ENCODE measurements at regions not wholly inside any gene's neighbourhood (a gene's known extent, or its start where the extent isn't known, plus 50 kb on each side); places are given as distances from the start of the nearest gene placed in this dataset.

DNA sequence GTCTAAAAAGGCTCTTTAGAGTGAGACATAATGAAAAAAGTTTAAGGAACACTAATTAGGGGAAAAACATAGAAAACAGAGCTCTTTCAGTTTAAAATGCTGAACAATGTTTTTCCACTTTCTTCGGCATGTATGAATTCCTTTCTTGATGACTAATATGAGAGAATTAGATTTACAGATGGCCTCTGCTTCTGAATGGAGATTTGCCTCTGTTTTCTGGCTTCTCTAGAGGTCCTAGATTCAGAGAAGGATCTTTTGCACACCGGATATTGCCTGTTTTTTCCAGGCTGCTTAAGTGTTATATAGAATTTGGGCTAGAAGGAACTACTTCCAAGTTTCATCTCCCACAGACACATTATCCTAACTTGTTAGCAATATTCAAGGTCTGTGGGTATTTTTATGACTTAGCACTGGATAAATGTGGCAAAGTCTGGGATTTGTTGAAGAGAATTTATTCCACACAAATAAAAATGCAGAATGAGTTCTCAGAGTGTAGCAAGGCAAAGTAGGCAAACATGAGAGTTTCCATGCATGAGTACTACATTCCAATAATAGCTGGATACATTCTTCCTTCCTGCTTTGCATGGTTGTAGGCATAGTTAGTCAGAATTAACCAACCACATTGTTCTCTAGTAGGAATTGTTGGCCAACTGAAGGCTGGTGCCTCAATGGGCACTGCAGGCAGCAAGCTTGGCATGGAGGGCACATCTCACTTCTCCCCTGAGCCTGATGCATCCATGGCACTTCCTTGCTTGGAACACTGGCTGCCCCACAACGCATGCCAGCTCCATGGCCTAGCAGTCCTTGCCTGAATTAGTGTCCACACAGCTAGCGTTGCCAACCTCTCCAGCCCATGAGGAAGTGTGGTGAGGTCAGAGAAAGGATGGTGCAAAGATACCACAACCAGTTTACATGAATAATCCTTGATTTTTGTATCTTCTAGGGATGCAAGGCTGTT lies 224.2 kb downstream of the CLIC5 start:
- no peak for DNase-seq

DNA sequence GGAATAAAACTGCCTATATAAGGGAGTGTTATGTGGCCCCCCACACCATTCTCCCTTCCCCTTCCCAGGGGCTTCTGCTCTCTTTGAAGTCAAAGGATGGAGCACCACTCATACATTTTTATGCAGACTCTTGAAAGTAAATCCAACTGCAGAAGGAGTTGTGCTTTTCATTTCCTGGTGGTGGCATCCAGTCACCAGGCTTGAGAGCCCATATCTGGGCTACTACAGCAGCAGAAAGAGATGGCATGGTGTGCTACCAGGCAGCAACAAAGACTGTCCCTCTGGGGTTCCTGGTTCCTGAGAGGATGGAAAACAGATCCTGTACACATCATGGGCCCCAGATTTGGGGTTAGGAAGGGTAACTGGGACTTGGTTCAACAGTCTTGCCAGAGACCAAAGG lies 226.4 kb downstream of the CLIC5 start:
- DNase-seq = no peak

DNA sequence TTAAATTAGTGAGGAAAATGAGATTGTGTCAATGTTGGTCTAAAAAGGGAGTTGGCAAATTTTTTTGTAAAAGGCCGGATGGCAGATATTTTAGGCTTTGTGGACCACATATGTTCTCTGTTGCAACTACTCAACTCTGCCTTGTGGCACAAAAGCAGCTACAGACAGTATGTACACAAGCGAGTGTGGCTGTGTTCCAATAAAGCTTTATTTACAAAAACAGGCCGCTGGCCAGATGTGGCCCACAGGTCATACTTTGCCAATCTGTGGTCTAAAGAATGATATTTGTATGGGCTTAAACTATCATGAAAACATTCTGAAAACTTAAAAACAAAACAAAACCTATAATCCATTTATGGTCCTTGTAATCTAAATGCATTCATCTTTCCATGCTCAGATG lies 228.3 kb downstream of the CLIC5 start:
- DNase-seq = no peak

DNA sequence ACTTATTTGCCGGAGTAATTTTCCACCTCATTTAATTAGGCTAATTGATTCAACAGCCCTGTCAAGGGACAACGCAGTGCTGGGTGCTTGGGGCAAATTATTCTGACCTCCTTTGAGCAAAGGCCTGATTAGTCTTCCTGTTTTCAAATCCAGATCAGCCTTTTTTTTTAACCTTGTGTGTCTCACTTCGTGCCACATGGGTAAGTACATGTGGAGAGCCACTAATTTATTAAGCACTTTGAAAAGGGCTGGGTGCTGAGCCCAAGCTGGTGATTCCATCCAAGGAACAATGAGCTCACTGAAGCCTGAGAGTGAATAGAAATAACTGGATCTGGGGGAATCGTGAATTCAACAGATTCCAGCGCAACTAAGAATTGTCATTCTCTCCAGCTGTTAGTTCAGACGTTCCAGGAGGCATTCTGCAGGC lies 229.3 kb downstream of the CLIC5 start:
- DNase-seq = no peak

DNA sequence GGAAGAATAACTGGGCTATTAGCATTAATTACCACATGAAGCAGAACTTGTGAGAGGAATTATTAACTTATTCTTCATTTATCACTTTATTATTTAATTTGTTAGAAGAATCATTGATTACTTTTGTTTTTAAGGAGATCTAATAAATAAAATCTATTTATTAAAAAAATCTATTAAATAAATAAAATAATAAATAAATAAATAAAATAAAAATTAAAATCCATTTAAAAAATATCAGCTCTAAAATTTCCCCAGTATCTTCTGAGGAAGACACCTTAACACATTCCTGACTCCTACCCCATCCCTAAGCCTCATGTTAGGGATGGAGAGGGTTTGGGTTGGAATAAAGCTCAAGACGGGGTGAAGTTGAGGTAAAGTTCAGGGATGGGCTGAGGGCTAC lies 231.4 kb downstream of the CLIC5 start:
- no peak for DNase-seq

DNA sequence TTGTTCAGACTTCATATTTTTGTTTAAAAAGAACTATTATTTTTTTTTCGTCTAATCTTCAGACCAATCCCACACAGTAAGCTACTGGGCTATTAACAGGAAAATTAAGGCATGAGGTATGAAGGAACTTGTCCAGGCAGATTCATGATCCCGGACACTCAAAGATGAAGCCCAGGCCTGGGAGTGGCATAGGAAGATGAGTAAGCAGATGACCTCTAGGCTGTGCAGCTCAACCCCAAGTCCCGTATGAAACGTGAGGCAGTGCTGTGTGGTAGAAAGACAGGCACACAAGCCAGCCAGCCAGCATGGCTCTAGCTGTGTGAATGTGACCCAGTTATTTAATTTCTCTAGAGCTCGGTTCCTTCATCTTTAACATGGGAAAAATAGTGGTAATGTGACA lies 231.9 kb downstream of the CLIC5 start:
- DNase-seq = no peak

DNA sequence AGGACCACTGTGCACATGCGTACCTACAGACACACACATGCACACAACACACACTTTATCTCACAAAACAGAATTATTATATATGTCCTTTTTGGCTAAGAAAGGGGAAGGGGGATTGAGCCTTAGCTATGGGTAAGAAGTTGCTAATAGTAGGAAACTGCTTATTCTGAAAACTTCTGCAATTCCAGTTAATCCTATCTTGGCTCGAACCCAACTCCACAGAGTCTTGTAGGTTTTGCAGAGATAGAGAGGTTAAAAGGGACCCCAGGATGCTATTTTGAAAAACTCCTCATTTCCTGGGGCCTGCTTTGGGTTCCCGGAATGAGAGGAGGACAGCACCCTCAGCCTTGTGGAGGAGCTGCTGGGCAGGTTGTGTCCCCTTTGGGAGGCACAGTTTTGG lies 233.8 kb downstream of the CLIC5 start:
- DNase-seq = no peak

DNA sequence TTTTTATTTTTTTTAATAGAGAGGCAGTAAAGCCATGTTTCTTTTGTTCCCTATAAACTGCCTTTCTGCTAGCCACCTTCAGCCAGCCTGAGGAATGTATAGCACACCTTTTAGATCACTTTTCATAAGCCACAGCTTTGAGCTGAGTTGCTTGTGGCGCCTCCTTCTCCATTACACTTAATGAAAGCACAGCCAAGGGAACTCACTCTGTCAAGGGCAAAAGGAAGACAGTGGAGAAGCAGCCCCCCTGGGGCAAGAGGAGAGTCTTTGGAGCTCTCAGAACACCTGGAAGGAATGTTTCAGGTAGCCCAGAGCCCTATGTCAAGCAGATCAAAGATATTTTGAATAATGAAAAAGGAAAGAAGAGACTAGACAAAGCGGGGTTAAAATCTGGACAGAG lies 235.1 kb downstream of the CLIC5 start:
- DNase-seq = no peak

DNA sequence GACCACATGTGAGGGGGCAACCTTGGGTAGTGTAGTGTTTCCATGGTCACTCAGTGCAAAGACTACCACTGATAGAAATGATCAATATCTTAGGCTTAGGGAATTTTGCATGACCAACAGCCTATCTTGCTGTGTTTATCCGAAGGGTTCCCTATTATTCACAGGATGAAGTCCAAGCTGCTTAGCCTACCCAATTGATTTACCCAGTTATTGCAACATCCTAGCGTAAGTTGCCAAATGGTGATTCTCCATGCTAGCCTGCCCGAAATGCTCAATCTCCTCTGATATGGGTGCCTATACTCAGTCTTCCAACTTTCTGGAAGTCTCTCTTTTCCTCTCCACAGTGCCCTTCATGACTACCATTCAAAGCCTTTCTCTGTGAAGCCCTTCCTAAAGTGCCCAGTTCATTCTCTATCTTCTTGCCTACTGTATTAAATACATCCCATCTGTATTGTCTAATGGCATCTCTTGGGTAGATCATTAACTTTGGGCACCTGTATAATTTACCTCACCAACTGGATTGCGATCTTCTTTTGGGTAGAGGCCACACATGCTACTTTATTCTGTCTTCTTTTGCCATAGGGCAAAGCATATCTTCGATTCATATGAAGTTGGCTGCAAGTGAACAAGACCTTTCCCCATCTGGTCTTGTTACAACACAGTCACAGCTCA lies 240.5 kb downstream of the CLIC5 start:
- DNase-seq = no peak

DNA sequence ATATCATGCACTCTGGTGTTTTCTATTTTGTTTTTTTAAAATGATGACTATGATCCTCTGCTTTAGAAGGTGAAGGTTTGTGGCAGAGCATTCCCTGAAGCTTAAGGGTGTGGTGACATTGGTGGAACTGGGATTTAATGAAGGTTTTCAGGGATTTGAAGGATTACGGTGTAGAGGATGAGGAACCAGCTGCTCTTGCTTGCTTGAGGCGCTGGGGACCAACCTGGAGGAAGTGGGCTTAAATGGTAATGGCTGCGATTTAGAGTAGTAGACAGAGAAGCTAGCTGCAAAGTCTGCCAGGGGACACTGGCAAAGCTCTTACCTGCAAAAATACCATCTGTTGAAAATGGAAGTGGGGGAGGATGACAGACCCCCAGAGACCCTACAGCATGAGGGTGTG lies 241.8 kb downstream of the CLIC5 start:
- no peak for DNase-seq

DNA sequence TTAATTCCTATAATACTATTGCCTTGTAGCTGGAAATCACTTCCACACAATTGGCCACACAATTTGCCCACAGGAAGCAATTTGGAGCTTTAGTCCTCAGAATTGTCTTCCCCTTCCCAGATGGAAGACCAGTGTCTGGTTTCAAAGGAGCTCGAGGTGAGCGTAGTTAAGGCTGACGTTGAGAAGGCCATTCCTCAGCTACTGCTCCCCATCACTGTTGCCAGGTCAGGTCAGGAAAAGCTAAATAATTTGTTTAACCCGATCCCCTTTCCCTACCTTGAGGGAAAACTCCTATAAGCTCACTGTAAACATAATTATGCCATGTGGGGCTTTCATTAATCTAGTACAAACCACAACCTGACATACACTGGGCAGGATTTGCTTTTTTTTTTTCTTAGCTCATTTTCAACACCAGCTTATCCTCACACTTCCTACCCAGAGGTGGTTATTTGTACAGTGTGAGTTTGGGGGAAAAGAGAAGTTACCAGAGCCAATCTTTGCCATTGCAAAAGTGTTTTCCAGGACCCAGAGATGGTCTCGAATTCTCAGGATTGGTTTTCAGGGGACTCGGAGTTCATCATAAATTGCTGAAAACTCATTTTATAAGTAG lies 242.7 kb downstream of the CLIC5 start:
- no peak for DNase-seq

DNA sequence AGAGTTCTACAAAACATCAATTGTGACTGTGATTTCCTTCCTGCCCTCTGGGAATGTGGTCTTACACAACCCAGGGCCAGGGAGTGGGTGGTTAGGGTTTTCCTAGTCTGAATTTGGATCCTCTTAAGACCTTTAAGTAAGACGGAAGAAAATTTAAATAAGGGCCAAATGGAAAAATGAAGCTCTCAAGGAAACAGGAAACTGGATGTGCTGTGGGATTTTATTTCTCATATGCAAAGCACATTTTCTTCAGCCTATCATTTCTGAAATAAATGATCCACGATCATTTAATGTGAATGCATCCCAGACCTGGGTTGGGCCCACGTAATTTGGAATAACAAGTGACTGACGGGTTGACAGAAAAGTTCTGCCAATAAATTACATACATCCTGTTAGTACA lies 243.6 kb downstream of the CLIC5 start:
- DNase-seq = no peak

DNA sequence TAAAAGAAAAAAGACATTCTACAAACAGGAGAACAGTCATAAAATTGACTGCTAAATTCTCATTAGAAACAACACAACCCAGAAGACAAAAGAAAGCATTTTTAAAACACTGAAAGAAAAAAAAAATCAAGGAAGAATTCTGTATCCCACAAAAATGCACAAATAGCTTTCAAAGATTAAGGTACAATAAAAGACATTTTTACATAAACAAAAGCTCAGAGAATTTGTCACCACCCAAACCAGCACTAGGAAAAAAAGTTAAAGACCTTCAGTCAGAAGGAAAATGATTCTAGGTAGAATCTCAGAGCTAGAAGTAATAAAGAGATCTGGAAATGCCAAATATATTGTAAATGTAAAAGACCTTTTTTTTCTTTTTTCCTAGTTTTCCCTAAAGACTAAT lies 252.4 kb downstream of the CLIC5 start:
- no peak for DNase-seq

DNA sequence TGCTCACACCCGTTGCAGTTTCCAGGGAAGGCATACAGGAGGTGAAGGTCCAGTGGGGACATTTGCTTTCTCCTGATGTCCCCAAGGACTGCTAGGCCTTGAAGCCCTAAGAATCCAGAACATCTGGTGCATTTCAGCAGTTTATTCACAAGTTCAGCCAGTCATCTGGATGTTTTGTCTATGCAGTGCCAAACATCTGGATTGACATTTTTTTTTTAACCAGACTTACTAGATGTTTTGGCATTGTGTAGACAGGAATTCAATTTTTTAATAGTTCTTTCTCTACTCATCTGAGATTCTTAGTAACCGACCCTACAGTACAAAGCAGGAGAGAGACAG lies 256.2 kb downstream of the CLIC5 start:
- DNase-seq = no peak

DNA sequence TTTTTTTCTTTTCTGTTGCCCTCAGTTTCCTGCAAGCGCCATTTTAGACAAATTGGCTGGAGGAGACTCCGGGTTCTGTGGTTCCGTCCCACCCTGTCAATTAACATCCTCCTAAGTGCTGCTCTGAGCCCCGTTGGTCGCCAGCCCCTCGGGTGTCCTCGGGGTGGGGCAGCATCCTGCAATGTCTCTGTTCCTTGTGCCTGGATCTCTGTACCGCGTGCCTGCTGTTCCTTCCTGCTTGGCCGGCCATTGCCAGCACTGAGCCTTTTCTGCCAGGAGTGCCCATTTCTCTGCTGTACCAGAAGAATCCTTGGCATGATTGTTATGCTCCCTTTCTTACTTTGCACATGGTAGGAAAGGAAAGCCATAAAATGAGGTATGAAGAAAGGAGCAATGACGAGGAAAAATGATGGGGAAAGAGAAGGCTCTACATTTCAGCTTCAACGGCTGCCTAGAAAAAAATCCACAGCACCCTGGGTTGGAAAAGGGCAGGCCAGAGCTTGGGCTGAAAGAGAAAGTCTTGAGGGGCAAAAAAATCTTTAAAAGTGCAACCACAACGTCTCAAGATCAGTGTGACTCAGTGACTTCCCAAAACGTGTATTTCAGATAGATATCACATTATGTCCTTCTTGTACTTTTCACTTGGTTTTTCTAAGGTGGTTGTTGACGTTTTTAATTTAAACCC lies 256.7 kb downstream of the CLIC5 start:
- DNase-seq = no peak

DNA sequence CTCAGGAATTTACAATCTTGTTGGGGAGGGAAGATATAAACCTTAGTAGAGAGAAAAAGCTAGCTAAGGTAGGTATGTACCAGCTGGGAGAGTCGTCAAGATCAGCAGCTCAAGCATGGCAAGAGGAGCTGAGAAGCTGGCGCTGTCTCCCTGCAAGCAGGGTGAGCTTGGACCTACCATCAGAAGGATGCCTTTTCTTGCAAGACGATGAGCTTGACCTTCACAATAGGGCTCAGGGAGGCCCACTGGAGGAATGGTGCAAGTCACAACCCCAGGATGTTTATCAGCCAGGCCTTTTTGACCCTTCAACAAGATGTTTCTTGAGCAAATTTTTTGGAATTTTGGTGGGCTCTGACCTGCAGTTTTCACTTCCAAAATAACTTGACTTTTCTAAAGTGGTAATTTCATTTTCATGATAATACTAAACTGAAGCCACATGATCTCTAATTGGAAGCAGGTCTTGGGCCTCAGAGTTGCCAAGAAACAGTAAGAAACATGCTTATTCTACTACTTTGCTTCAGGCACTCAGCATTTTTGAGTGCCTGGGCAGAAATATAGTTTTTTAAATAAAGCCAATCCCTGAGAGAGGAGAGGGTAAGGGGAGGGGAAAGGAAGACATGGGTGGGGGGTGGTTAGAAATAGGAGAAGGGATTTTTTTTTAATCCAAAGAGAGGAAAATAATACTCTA lies 258.1 kb downstream of the CLIC5 start:
- DNase-seq = no peak

DNA sequence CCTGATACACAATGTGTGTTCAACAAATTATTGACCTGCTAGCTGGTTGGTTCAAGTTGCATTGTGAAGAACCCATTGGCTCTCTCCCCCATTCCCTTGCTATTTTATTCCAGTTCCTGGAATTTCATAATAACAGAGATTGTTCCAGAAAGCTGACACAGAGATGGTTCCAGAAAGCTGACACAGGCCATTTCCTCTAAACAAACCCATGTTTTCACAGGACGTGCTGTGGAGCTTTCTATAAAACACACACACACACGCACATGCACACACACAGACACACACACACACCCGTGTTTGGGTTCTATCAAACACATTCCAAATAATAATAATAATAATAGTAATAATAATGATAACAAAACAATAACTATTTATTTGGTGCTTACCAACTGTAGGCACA lies 259.1 kb downstream of the CLIC5 start:
- no peak for DNase-seq

DNA sequence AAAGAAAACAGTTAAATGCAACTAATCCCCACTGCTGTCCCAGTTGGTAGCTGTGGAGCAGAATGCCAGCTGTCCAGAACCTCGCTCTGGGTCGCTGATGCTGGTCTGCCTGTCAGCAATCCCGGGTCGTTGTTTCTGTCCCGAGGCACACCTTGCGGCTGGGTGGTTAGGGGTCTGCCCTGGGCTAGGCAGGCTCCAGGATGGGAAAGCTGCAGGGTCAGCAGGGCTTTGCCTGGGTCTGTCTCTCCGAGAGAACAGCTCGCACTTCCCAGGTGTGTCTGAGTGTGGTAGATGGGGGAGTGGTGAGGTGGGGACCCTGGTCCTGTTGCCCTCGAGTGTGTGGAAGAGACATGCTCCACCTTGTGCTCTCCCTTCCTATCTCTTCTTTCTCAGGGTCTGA lies 261.2 kb downstream of the CLIC5 start:
- DNase-seq = no peak

DNA sequence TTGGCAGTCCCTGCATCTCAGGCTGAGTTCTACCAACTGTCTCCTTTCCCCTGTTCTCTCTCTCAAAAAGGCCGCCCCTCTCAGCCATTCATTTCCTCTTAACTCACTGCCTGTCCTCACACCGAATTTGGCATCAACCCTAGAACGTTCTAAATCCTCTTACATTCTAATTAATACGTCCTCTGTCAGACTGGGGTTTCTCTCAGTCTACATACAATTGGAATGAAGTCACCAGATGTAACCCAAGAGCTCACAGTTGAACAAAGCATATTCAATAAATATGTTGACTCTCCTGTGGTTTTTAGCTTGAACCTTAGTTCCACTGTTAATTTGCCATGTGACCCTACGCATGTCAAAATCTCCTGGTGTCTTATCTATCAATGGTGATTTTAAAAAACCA lies 269.6 kb downstream of the CLIC5 start:
- no peak for DNase-seq

DNA sequence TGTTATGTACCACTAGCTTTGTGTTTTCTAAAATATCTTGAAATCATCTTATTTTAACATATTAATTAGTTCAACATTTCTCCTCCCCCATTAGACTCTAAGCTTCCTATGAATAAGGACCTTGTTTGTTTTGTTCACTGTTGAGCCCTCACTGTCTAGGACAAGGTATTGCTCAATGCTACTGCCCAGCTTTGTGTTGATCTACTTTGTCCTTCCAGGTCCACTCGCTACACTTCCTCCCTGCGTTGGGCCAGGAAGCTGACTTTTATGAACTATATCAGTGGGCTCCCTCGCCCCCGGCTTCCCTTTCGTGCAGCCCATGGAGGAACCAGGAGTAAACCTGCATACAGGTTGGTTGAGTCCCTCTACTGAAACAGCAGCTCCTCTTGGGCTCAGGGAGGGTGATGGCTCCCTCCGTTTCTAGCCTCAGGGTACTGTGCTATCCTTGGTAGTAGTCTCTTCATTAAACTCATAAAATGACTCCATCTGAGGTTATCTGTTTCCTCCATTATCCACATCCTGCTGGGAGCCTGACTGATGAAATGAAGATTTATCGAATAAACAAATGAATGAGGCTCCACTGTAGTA lies 272.5 kb downstream of the CLIC5 start:
- no peak for DNase-seq

DNA sequence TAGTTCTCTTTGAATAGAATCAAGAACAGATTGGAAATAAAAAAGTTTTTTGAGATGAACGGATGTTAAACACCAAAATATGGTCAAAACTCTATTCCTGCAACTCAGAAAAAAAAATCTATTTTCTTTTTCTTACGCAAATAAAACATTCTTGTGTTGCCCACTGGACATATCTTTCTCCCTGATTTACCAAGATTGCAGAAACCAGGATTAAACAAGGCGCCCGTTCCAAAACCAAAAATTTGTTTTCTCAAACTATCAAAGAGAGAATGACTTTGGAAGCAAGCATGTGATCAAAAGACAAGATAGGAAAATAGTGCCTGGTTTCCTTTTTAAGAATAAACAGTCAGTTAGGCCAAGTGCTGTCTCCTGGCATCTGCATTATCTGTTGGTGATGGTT lies 273.1 kb downstream of the CLIC5 start:
- no peak for DNase-seq

DNA sequence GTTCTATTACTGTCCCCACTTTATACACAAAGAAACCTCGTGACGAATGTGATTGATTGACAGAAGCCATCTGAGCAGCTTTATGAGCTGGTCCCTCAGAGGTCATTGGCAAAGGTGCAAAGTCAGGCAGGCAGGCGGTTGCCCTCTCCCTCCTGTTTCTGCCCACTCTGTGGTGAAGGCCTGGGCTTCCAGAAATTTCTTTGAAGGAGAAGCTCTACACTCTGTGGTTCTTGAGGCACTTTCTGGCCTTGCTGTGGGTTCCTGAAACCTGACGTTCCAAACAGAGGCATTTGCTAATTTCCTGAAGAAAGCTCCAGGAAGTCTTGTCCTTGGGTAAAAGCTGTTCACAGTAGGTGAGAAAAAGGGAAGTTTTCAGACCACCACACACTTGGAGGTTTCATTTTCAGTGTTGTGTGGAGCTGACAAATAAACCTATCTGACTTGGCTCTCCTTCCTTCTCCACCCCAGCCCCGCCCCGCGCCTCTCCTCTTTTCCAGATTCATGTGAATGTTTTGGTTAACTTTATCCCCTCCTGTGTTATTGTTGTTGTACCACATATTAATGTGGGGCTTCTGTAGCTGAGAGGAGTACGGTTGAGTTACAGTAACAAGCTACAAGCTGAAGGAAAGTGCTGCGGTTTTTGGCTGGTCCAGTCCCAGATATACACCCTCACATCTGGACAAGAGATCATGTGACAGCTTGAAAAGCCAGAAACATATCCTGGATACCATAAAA lies 274.1 kb downstream of the CLIC5 start:
- DNase-seq = no peak

Data from NCI-H187 (cell line).